Astrocyte of the cerebellum (primary cell): ENCODE measurements at regions not wholly inside any gene's neighbourhood (a gene's known extent, or its start where the extent isn't known, plus 50 kb on each side); places are given as distances from the start of the nearest gene placed in this dataset.

ENCODE experiments used
- DNase-seq: peaks from one replicate; pipeline ENCODE4 v3.0.0-alpha.2; 2011; ENCODE audit warnings: low read depth
- H3K4me3 ChIP-seq: 2 replicates; pipeline ENCODE4 v1.5.1; 2011; ENCODE audit warnings: mild to moderate bottlenecking, low read depth, low read length, moderate library complexity
- CTCF ChIP-seq: IDR thresholded peaks from 2 replicates; pipeline ENCODE4 v1.5.1; 2012; ENCODE audit warnings: low read length, low read depth, moderate library complexity, mild to moderate bottlenecking; ENCODE audit errors: missing control alignments
- in situ Hi-C: cut with HindIII; loops from 2 replicates; pipeline ENCODE4 v1.10.0; 2017; ENCODE audit warnings: low sequenced_read_pairs

- no peak for TF ChIP-seq CTCF
- DNase-seq, result no peak
- H3K4me3 ChIP-seq, result no peak overlapping the region
These were observed 192.6 kb upstream of the CCDC196 start for GRCh38 chr14:66293533-66294105.

GRCh38 chr14:66295386-66295785, 190.8 kb upstream of the CCDC196 start:
- H3K4me3 ChIP-seq, result no peak overlapping the region
- no peak for TF ChIP-seq CTCF
- in situ Hi-C loops, result no loop called here
- DNase-seq, result no peak

More at GRCh38 chr14:66293533-66294105, 192.6 kb upstream of the CCDC196 start:
- in situ Hi-C loops, result no loop called here

GRCh38 chr14:66300886-66301285, 185.3 kb upstream of the CCDC196 start:
- no peak for DNase-seq
- TF ChIP-seq CTCF, result no peak
- in situ Hi-C loops, result no loop called here
- H3K4me3 ChIP-seq, result no peak overlapping the region

- in situ Hi-C loops, result no loop called here
- no peak for DNase-seq
- no peak for TF ChIP-seq CTCF
- no peak overlapping the region for H3K4me3 ChIP-seq
These were observed 180.1 kb upstream of the CCDC196 start for GRCh38 chr14:66306101-66306500.

- in situ Hi-C loops, result no loop called here
- H3K4me3 ChIP-seq, result no peak overlapping the region
- TF ChIP-seq CTCF, result no peak
- no peak for DNase-seq
These were observed 175.1 kb upstream of the CCDC196 start for GRCh38 chr14:66311058-66311457.

GRCh38 chr14:66311990-66312389, 174.2 kb upstream of the CCDC196 start:
- in situ Hi-C loops, result no loop called here
- no peak overlapping the region for H3K4me3 ChIP-seq
- TF ChIP-seq CTCF, result no peak
- DNase-seq, result no peak

- no peak for DNase-seq
- no peak for TF ChIP-seq CTCF
- in situ Hi-C loops, result no loop called here
- no peak overlapping the region for H3K4me3 ChIP-seq
These were observed 173.7 kb upstream of the CCDC196 start for GRCh38 chr14:66312451-66312850.
